NCI-H1092 (cell line): ENCODE measurements at regions not wholly inside any gene's neighbourhood (a gene's known extent, or its start where the extent isn't known, plus 50 kb on each side); places are given as distances from the start of the nearest gene placed in this dataset.

Experiments
- DNase-seq: peaks from one replicate; lab custom pipeline; 2025; lab: John Stamatoyannopoulos, UW

DNA sequence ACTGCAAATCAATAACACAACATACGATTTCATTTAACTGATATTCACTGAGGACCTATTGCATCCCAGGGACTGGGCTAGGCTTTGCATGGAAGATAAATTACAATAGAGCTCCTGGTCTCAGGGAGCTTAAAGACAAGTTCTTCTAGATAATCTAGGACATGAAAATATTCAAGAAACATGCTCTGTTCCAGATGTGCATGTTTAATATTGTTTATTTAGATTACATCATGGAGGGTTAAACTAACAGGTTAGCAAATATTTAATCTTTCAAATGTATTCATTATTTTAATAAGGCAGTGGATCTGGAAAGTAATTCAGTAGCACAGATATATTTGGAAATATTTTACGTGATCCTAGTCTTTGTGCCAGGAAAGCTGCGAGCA is 2430.3 kb downstream of the PCDH7 start:
- no peak for DNase-seq

GRCh38 chr4:33160126-33160525 is 2440.0 kb downstream of the PCDH7 start:
- DNase-seq: no peak

- DNase-seq: no peak
Observed at GRCh38 chr4:33161202-33161601, 2441.0 kb downstream of the PCDH7 start.

GRCh38 chr4:33162122-33162521 is 2442.0 kb downstream of the PCDH7 start:
- no peak for DNase-seq

- no peak for DNase-seq
Observed at GRCh38 chr4:33171873-33172525, 2451.8 kb downstream of the PCDH7 start.

DNA sequence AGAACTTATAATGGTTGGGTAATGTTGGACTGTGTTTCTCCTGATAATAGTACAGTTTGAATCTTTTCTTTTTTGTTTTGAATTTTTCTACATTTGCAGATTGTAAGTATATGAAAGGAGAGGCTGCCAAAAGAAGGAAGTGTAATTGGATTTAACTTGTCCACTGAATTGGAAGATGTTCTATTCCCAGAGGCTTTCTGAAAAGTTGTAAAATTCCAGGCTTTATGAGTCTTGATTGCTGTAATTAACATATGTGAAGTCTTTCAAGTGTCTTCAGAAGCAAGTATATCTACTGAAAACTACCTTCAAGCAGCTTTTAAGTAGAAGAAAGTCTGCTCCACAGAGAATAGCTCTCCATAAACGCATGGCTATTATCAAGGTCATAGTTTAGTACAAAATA is 2456.4 kb downstream of the PCDH7 start:
- DNase-seq: no peak

GRCh38 chr4:33184657-33185290 is 2464.6 kb downstream of the PCDH7 start:
- no peak for DNase-seq

GRCh38 chr4:33187035-33187434 is 2466.9 kb downstream of the PCDH7 start:
- DNase-seq: no peak

GRCh38 chr4:33188733-33189132 is 2468.6 kb downstream of the PCDH7 start:
- no peak for DNase-seq

DNA sequence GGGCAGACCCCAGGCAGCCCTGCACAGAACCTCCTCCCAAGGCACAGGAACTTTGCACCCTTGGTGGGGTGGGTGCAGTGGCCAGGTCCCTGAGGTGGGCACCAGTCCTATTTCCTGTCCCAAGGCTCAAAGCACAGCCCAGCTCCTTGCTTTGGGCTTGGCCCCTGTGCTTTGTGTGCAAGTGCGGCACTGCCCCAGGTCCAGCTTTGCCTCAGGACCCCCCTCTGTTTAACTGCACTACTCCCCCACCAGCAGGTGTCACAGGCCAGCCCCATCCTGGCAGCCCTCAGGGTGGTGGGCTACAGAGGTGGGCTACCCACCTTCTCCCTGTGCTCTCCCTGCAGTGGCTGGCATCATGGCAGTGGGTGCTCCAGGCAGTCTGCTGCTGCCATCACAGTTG is 2469.0 kb downstream of the PCDH7 start:
- no peak for DNase-seq

GRCh38 chr4:33193109-33193508 is 2472.9 kb downstream of the PCDH7 start:
- no peak for DNase-seq

DNA sequence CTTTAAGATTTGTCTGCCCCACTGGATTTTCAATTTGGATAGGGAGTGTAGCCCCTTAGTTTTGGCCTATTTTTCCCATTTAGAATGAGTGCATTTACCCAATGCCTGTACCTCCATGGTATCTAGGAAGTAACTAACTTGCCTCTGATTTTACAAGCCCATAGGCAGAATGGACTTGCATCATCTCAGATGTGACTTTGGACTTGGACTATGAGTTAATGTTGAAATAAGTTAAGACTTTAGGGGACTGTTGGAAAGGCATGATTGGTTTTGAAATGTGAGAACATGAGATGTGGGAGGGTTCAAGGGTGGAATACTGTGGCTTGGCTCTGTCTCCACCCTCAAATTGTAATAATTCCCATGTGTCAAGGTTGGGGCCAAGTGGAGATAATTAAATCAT is 2480.2 kb downstream of the PCDH7 start:
- no peak for DNase-seq

DNA sequence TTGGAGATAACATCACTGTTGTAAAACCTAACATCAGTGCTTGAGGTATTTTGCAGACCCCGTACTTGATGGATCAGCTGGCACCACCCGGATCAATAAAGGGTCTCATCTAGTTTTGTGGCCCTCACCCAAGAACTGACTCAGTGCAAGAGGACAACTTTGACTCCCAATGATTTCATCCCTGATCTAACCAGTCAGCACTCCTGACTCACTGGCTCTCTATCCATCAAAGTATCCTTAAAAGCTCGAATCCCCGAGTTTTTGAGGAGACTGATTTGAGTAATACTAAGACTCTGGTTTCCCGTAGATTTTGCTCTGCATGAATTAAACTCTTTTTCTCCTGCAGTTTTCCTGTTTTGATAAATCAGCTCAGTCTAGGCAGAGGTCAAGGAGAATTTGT is 2498.1 kb downstream of the PCDH7 start:
- DNase-seq: no peak

DNA sequence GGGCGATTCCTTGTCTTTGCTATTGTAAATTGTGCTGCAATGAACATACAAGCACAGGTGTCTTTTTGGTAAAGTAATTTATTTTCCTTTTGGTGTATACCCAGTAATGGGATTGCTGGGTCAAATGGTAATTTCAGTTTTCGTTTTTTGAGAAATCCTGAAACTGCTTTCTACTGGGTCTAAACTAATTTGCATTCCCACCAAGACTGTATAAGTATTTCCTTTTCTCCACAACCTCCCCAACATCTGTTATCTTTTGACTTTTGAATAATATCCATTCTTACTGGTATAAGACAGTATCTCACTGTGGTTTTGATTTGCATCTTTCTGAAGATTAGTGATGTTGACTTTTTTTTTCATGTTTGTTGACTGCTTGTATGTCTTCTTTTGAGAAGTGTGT is 2506.0 kb downstream of the PCDH7 start:
- no peak for DNase-seq

DNA sequence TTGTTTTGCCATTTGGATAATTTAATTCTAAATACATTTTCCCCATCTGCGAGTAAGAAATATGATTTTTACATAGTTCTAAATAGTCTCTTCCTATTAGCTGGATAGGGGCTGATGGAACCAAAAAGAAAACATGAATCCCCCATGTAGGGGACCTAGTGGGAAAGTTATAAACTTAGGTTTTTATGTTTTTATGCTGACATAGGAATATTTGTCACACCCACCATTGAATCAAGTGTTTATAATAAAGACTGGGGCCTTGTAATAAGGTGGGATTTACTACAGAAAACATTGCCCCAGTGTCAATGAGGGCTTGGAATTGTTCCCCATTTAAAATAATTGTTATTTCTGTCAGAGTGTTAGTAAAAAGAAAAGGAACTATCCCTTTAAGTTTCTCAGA is 2506.6 kb downstream of the PCDH7 start:
- no peak for DNase-seq

DNA sequence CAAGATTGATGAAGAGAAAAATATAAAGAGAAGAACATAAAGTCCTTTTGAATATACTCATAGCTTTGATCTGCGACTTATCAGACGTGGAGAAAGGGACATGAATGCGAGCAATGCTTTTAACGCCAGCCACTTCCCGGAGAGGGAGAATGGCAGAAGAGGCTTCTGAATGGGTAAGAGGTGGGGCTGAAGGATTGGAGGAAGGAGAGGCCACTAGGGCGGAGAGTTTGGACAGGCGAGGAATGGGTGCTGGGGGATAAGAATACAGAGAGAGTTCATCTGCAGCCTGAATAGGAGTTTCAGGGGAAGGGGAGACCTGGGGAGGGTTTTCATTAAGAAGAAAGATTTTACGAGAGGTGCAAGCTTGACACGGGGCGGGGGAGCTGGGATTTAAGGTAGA is 2534.9 kb downstream of the PCDH7 start:
- no peak for DNase-seq

- DNase-seq: no peak
Observed at GRCh38 chr4:33255507-33255906, 2535.3 kb downstream of the PCDH7 start.

DNA sequence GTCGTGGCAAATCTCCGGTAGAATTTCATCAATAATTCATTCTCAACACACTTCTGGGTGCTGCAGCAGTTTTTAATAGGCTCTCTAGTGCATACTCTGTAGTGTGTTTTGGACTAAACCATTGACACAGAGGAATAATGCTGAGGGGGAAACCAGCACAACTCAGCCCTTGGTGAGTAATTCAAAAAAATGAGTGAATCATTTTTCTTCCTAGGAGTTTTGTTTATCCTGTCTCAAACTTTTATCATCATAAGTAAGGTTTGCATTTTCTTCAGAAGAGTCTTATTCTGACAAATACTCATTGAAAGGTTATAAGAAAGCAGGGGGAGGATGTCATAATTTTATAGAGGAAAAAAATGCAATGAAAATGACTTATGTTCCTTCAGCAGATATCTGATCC is 2542.7 kb downstream of the PCDH7 start:
- no peak for DNase-seq

DNA sequence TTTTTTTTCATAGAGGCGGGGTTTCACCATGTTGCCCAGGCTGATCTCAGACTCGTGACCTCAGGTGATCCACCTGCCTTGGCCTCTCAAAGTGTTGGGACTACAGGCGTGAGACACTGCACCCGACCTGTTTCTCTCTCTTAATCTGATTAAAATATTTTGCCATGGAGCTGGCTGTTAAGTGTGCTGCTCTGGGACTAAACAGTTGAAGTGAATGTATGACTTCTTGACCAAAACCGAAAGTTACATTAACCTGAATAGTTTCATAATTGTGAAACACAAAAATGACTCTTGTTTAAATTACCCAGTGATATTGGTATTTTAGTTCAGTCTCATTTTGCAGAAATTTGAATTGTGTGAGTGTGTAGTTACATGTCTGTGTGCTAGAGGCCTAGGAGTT is 2548.6 kb downstream of the PCDH7 start:
- DNase-seq: no peak

DNA sequence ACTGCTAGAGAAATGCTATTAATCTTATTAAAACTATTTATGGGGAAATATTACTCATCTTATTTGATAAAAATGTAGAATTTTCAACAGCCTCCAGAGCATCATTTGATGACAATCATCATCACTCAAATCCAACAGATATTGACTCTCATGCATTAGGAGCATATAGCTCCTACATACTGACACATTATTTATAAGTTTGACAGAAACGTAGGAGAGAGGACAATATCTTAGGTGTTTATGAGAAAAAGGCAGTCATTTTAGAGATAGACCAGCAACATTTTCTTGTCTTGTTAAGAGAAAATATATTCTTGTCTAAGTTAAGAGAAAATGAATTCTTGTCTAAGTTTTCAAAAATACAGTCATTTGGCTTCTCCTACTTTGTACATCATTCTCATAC is 2550.2 kb downstream of the PCDH7 start:
- no peak for DNase-seq

GRCh38 chr4:33272722-33273121 is 2552.6 kb downstream of the PCDH7 start:
- DNase-seq: no peak

- no peak for DNase-seq
Observed at GRCh38 chr4:33283818-33284217, 2563.6 kb downstream of the PCDH7 start.

DNA sequence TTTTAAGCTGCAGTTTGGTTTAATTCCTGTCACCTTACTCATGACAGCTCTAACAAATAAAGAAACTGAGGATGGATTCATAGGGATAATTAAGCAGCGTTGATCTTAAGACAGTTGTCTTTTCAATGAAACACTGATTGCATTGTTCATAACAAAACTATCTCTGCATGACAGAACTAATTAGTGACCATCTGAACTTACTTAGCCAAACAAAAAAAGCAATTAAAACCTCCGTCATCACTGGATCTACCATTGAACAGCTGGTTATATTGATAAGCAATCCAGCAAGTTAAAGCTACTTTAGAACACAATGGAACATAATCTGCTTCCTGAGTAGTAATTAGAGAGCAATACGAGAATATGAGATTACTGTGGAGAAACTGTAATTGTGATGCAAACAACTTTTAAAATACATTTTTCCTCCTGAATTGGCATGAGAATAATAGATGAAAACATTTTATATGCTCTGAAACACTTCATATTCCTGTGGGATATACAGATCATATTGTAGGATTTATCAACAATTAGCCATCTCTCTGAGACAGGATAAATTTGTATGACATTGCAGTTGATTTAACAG is 2576.8 kb downstream of the PCDH7 start:
- no peak for DNase-seq

DNA sequence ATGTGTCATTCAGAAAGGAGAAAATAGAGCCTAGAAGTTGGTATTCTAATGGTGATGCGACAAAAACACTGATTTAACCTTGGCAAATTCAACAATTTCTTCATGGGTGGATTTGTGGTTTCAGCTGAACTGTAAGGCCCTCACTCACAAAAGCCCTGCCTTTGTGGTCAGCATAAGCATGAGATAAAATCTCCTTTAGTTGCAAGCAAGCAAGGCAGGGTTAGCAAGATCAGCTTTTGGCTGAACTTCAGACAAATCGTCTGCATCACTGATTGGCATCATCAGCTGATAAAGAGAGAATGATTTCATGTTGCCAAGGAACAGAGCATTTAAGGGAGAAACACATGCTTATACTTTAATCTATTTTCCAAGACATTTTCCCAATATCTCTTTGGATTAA is 2582.2 kb downstream of the PCDH7 start:
- DNase-seq: no peak
